Nephron progenitor cell (in vitro differentiated cells): ENCODE measurements at regions not wholly inside any gene's neighbourhood (a gene's known extent, or its start where the extent isn't known, plus 50 kb on each side); places are given as distances from the start of the nearest gene placed in this dataset.

ENCODE experiments used
- DNase-seq: peaks from one replicate; pipeline ENCODE4 v3.0.0; 2021
- H3K27ac Mint-ChIP-seq: 2 replicates; pipeline ENCODE4 v1.8.0; 2021; ENCODE audit warnings: mild to moderate bottlenecking, moderate library complexity, mixed read lengths
- H3K27me3 Mint-ChIP-seq: 2 replicates; pipeline ENCODE4 v1.8.0; 2021; ENCODE audit warnings: mild to moderate bottlenecking, low read depth, mixed read lengths; ENCODE audit not compliant: poor library complexity
- H3K36me3 Mint-ChIP-seq: 2 replicates; pipeline ENCODE4 v1.8.0; 2021; ENCODE audit warnings: low read depth, mixed read lengths
- H3K4me1 Mint-ChIP-seq: 2 replicates; pipeline ENCODE4 v1.8.0; 2021; ENCODE audit warnings: mixed read lengths
- H3K4me3 Mint-ChIP-seq: 2 replicates; pipeline ENCODE4 v1.8.0; 2021; ENCODE audit warnings: mild to moderate bottlenecking, moderate library complexity, mixed read lengths
- H3K9me3 Mint-ChIP-seq: 2 replicates; pipeline ENCODE4 v1.8.0; 2021; ENCODE audit warnings: mild to moderate bottlenecking, moderate library complexity, mixed read lengths
- TF ChIP-seq, protein P1 (sequence below): fragments of 200-600 bp; sonication (generic); IDR thresholded peaks from 2 replicates; pipeline ENCODE4 v1.5.0; 2021; ENCODE audit warnings: antibody characterized with exemption

DNA sequence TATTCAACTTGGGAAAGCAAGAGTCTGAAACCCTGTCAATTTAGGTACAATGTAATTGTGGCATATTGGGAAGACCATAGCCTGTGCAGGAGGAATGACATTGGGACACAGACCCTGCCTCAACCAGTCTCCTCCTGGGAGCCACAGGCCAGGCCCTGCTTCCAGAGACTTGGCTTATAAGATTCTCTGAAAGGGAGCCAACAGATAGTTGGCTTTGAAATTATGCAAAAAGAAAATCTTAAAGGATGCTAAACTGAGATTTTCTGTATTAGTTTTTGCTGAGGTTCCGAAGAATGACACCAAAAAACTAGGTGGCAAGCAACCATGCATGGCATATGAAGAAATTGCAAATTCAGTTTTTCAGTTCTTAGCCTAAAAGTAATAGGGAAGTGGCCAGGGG lies 76.4 kb upstream of the CYRIA start:
- peaks cover 13% of the 10 kb centered on the region for H3K27me3 Mint-ChIP-seq
- no peak overlapping the region for H3K4me3 Mint-ChIP-seq
- TF ChIP-seq, protein P1, sequence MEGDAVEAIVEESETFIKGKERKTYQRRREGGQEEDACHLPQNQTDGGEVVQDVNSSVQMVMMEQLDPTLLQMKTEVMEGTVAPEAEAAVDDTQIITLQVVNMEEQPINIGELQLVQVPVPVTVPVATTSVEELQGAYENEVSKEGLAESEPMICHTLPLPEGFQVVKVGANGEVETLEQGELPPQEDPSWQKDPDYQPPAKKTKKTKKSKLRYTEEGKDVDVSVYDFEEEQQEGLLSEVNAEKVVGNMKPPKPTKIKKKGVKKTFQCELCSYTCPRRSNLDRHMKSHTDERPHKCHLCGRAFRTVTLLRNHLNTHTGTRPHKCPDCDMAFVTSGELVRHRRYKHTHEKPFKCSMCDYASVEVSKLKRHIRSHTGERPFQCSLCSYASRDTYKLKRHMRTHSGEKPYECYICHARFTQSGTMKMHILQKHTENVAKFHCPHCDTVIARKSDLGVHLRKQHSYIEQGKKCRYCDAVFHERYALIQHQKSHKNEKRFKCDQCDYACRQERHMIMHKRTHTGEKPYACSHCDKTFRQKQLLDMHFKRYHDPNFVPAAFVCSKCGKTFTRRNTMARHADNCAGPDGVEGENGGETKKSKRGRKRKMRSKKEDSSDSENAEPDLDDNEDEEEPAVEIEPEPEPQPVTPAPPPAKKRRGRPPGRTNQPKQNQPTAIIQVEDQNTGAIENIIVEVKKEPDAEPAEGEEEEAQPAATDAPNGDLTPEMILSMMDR: no peak
- H3K9me3 Mint-ChIP-seq: no peaks in the 10 kb centered on the region
- peaks cover 5% of the 10 kb centered on the region for H3K4me1 Mint-ChIP-seq
- no peak overlapping the region for H3K27ac Mint-ChIP-seq
- no peak for DNase-seq
- no peaks in the 10 kb centered on the region for H3K36me3 Mint-ChIP-seq

GRCh38 chr2:16741498-16741897 lies 75.9 kb upstream of the CYRIA start:
- H3K9me3 Mint-ChIP-seq: no peaks in the 10 kb centered on the region
- H3K4me3 Mint-ChIP-seq: no peak overlapping the region

DNA sequence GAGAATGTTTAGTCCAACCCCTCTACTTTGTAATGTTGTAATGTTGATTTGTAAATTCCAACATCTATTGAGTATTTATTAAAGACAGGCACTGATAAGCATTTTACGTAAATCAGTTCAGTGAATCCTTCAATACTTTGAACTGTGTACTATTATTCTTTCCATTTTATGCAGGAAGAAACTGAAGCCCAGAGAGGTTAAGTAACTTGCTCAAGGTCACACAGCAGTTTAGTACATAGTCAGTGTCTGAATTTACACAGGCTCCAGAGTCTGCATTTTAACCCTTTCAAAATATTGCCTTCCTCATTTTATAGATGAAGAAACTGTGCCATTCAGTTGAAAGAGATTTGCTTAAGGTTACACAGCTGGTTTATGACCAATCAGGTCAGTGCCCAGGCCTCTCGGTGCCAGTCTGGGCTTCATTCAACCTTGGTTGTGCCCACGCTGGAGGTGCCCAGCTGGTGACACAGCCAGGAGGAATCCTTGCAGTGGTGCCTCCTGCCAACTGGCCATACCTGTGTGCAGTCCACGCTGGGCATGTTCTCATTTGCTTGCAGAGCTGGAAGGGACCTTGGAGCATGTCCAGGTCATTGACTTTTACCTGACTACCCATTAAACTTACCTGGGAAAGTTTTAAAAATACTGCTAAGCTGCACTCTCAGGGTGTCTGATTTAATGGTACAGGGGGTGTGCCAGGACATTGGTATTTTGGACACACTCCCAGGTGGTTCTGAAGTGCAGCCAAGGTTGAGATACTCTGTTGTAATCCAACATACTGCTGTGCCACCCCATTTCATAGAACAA lies 74.3 kb upstream of the CYRIA start:
- Mint-ChIP-seq H3K36me3 (no peaks in the 10 kb centered on the region), H3K9me3 (no peaks in the 10 kb centered on the region), H3K4me3 (no peak overlapping the region), H3K27ac (no peak overlapping the region), H3K27me3 (peaks cover 8% of the 10 kb centered on the region), H3K4me1 (peaks cover 13% of the 10 kb centered on the region)
- no peak for DNase-seq
- TF ChIP-seq, protein P1: no peak

More at GRCh38 chr2:16741498-16741897, 75.9 kb upstream of the CYRIA start:
- TF ChIP-seq, protein P1: no peak
- Mint-ChIP-seq H3K27me3 (peaks cover 12% of the 10 kb centered on the region), H3K36me3 (no peaks in the 10 kb centered on the region), H3K27ac (no peak overlapping the region), H3K4me1 (peaks cover 6% of the 10 kb centered on the region)
- no peak for DNase-seq

- DNase-seq: no peak
- H3K9me3 Mint-ChIP-seq: no peaks in the 10 kb centered on the region
- H3K27ac Mint-ChIP-seq: no peak overlapping the region
- no peaks in the 10 kb centered on the region for H3K36me3 Mint-ChIP-seq
- TF ChIP-seq, protein P1: no peak
- peaks cover 13% of the 10 kb centered on the region for H3K4me1 Mint-ChIP-seq
- H3K27me3 Mint-ChIP-seq: peaks cover 8% of the 10 kb centered on the region
- H3K4me3 Mint-ChIP-seq: no peak overlapping the region
Measured at GRCh38 chr2:16738361-16739225, 73.0 kb upstream of the CYRIA start.

- Mint-ChIP-seq H3K4me3 (no peak overlapping the region), H3K9me3 (no peaks in the 10 kb centered on the region), H3K4me1 (peaks cover 13% of the 10 kb centered on the region), H3K36me3 (no peaks in the 10 kb centered on the region), H3K27me3 (peaks cover 8% of the 10 kb centered on the region), H3K27ac (no peak overlapping the region)
- DNase-seq: no peak
- TF ChIP-seq, protein P1: no peak
Measured at GRCh38 chr2:16737812-16738211, 72.2 kb upstream of the CYRIA start.
